IMR-90 (cell line): ENCODE measurements at regions not wholly inside any gene's neighbourhood (a gene's known extent, or its start where the extent isn't known, plus 50 kb on each side); places are given as distances from the start of the nearest gene placed in this dataset.

ENCODE experiments used
- CEBPB ChIP-seq: IDR thresholded peaks from 2 replicates; pipeline ENCODE4 v1.6.1; 2012; ENCODE audit warnings: low read depth, low read length, improper control_type of control experiment
- CHD1 ChIP-seq: IDR thresholded peaks from 2 replicates; pipeline ENCODE4 v1.6.1; 2012; ENCODE audit warnings: low read depth, low read length, improper control_type of control experiment
- CTCF ChIP-seq: conservative IDR thresholded peaks from 2 replicates; pipeline ENCODE4 v1.5.1; 2012; ENCODE audit warnings: mild to moderate bottlenecking, low read depth, low read length, improper control_type of control experiment
- ELK1 ChIP-seq: fragments of 150-350 bp; IDR thresholded peaks from 2 replicates; pipeline ENCODE4 v1.6.1; 2016; ENCODE audit warnings: low read depth, mild to moderate bottlenecking, low read length, moderate library complexity, borderline replicate concordance
- FOS ChIP-seq: fragments of 150-350 bp; IDR thresholded peaks from 2 replicates; pipeline ENCODE4 v1.6.1; 2016; ENCODE audit warnings: low read depth, low read length
- MAFK ChIP-seq: IDR thresholded peaks from 2 replicates; pipeline ENCODE4 v1.6.1; 2012; ENCODE audit warnings: low read depth, low read length, improper control_type of control experiment
- MAZ ChIP-seq: IDR thresholded peaks from 2 replicates; pipeline ENCODE4 v1.6.1; 2012; ENCODE audit warnings: low read depth, mild to moderate bottlenecking, low read length, improper control_type of control experiment, moderate library complexity, borderline replicate concordance
- MXI1 ChIP-seq: IDR thresholded peaks from 2 replicates; pipeline ENCODE4 v1.6.1; 2012; ENCODE audit warnings: low read depth, mild to moderate bottlenecking, low read length, moderate library complexity, borderline replicate concordance
- POLR2A ChIP-seq: IDR thresholded peaks from 2 replicates; pipeline ENCODE4 v1.6.1; 2012; ENCODE audit warnings: mild to moderate bottlenecking, low read depth, low read length
- RAD21 ChIP-seq: IDR thresholded peaks from 2 replicates; pipeline ENCODE4 v1.6.1; 2012; ENCODE audit warnings: low read length, improper control_type of control experiment
- RCOR1 ChIP-seq: IDR thresholded peaks from 2 replicates; pipeline ENCODE4 v1.6.1; 2012; ENCODE audit warnings: mild to moderate bottlenecking, low read length, improper control_type of control experiment; ENCODE audit not compliant: insufficient replicate concordance
- RFX5 ChIP-seq: IDR thresholded peaks from 2 replicates; pipeline ENCODE4 v1.8.0; 2012; ENCODE audit warnings: low read depth, mild to moderate bottlenecking, low read length, moderate library complexity
- SMC3 ChIP-seq: fragments of 150-350 bp; IDR thresholded peaks from 2 replicates; pipeline ENCODE4 v1.6.1; 2016; ENCODE audit warnings: low read depth, mild to moderate bottlenecking, antibody characterized with exemption, low read length, moderate library complexity
- TF ChIP-seq, protein P1 (sequence below): fragments of 150-350 bp; IDR thresholded peaks from 2 replicates; pipeline ENCODE4 v1.6.1; 2017; ENCODE audit warnings: mild to moderate bottlenecking, antibody characterized with exemption, low read length, low read depth

GRCh38 chr11:69869311-69869939 is 50.2 kb upstream of the FGF3 start:
- TF ChIP-seq POLR2A (no peak), FOS (no peak), RCOR1 (no peak), MXI1 (no peak), CTCF (no peak), RAD21 (no peak), MAFK (no peak), CEBPB (no peak), CHD1 (no peak), RFX5 (no peak), ELK1 (no peak), MAZ (no peak), SMC3 (no peak)
- TF ChIP-seq, protein P1, sequence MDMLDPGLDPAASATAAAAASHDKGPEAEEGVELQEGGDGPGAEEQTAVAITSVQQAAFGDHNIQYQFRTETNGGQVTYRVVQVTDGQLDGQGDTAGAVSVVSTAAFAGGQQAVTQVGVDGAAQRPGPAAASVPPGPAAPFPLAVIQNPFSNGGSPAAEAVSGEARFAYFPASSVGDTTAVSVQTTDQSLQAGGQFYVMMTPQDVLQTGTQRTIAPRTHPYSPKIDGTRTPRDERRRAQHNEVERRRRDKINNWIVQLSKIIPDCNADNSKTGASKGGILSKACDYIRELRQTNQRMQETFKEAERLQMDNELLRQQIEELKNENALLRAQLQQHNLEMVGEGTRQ = no peak
